ENCODE measurements at regions not wholly inside any gene's neighbourhood (a gene's known extent, or its start where the extent isn't known, plus 50 kb on each side); places are given as distances from the start of the nearest gene placed in this dataset.
"Not testable (repeated sequence)": the region's sequence is repeated elsewhere in the genome, so short reads cannot be mapped to it uniquely, and the experiment has no call there.

- TF ChIP-seq CTCF (IDR thresholded peaks at IDR 0.05; ENCODE audit: low read depth, low read length): no peak
- H3K4me3 ChIP-seq (replicated peaks in 1 of 2; ENCODE audit: low read depth in 2 of 2, low read length in 2 of 2): no peak overlapping the region
- DNase-seq (ENCODE audit: low read depth in 2 of 2): no peak
Observed at GRCh38 chr10:6928586-6928985, 348.5 kb upstream of the PRKCQ start.

- TF ChIP-seq CTCF (IDR thresholded peaks at IDR 0.05; ENCODE audit: low read depth, low read length): no peak
- DNase-seq (ENCODE audit: low read depth in 2 of 2): no peak
- no peak overlapping the region for H3K4me3 ChIP-seq (replicated peaks in 1 of 2; ENCODE audit: low read depth in 2 of 2, low read length in 2 of 2)
Observed at GRCh38 chr10:6926971-6927370, 346.9 kb upstream of the PRKCQ start.

- no peak for DNase-seq (ENCODE audit: low read depth in 2 of 2)
- no peak for TF ChIP-seq CTCF (IDR thresholded peaks at IDR 0.05; ENCODE audit: low read depth, low read length)
- H3K4me3 ChIP-seq (replicated peaks in 1 of 2; ENCODE audit: low read depth in 2 of 2, low read length in 2 of 2): no peak overlapping the region
Observed at GRCh38 chr10:6925146-6925545, 345.1 kb upstream of the PRKCQ start.

GRCh38 chr10:6924166-6924565 is 344.1 kb upstream of the PRKCQ start:
- H3K4me3 ChIP-seq (replicated peaks in 1 of 2; ENCODE audit: low read depth in 2 of 2, low read length in 2 of 2): no peak overlapping the region
- TF ChIP-seq CTCF (IDR thresholded peaks at IDR 0.05; ENCODE audit: low read depth, low read length): no peak
- DNase-seq (ENCODE audit: low read depth in 2 of 2): peak; percentile 7 to 51

GRCh38 chr10:6921026-6921425 is 340.9 kb upstream of the PRKCQ start:
- not testable (repeated sequence) for DNase-seq (ENCODE audit: low read depth in 2 of 2)

GRCh38 chr10:6920072-6921019 is 340.3 kb upstream of the PRKCQ start:
- no peak overlapping the region for H3K4me3 ChIP-seq (replicated peaks in 1 of 2; ENCODE audit: low read depth in 2 of 2, low read length in 2 of 2)
- DNase-seq (ENCODE audit: low read depth in 2 of 2): peak; percentile 12 to 66
- peak; percentile 33 for TF ChIP-seq CTCF (IDR thresholded peaks at IDR 0.05; ENCODE audit: low read depth, low read length)

More at GRCh38 chr10:6921026-6921425, 340.9 kb upstream of the PRKCQ start:
- H3K4me3 ChIP-seq (replicated peaks in 1 of 2; ENCODE audit: low read depth in 2 of 2, low read length in 2 of 2): not testable (repeated sequence)

- no peak for TF ChIP-seq CTCF (IDR thresholded peaks at IDR 0.05; ENCODE audit: low read depth, low read length)
- no peak overlapping the region for H3K4me3 ChIP-seq (replicated peaks in 1 of 2; ENCODE audit: low read depth in 2 of 2, low read length in 2 of 2)
- DNase-seq (ENCODE audit: low read depth in 2 of 2): no peak
Observed at GRCh38 chr10:6919077-6919476, 339.0 kb upstream of the PRKCQ start.

Data from cardiac fibroblast (primary cell).